ENCODE measurements at regions not wholly inside any gene's neighbourhood (a gene's known extent, or its start where the extent isn't known, plus 50 kb on each side); places are given as distances from the start of the nearest gene placed in this dataset.

- no peak for TF ChIP-seq TAF1 (IDR thresholded peaks at IDR 0.05; ENCODE audit: borderline replicate concordance, insufficient read depth, low read length)
- TF ChIP-seq, protein P1, sequence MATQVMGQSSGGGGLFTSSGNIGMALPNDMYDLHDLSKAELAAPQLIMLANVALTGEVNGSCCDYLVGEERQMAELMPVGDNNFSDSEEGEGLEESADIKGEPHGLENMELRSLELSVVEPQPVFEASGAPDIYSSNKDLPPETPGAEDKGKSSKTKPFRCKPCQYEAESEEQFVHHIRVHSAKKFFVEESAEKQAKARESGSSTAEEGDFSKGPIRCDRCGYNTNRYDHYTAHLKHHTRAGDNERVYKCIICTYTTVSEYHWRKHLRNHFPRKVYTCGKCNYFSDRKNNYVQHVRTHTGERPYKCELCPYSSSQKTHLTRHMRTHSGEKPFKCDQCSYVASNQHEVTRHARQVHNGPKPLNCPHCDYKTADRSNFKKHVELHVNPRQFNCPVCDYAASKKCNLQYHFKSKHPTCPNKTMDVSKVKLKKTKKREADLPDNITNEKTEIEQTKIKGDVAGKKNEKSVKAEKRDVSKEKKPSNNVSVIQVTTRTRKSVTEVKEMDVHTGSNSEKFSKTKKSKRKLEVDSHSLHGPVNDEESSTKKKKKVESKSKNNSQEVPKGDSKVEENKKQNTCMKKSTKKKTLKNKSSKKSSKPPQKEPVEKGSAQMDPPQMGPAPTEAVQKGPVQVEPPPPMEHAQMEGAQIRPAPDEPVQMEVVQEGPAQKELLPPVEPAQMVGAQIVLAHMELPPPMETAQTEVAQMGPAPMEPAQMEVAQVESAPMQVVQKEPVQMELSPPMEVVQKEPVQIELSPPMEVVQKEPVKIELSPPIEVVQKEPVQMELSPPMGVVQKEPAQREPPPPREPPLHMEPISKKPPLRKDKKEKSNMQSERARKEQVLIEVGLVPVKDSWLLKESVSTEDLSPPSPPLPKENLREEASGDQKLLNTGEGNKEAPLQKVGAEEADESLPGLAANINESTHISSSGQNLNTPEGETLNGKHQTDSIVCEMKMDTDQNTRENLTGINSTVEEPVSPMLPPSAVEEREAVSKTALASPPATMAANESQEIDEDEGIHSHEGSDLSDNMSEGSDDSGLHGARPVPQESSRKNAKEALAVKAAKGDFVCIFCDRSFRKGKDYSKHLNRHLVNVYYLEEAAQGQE (IDR thresholded peaks at IDR 0.05; ENCODE audit: insufficient read depth in 1 of 2, low read depth in 2 of 2, low read length in 2 of 2) = no peak
- no peak for TF ChIP-seq SIN3A (IDR thresholded peaks at IDR 0.05; ENCODE audit: borderline replicate concordance, insufficient read depth, low read length)
- TF ChIP-seq POLR2AphosphoS5 (IDR thresholded peaks at IDR 0.05; ENCODE audit: low read depth, low read length) = no peak
- TF ChIP-seq FOXP2 (optimal IDR thresholded peaks at IDR 0.05; ENCODE audit: borderline replicate concordance, extremely low read depth, extremely low read length, insufficient read depth) = no peak
Observed at GRCh38 chr9:87294126-87294525, 203.5 kb upstream of the DAPK1 start.

All from PFSK-1 (cell line).